IPS-18c (cell line): ENCODE measurements at regions not wholly inside any gene's neighbourhood (a gene's known extent, or its start where the extent isn't known, plus 50 kb on each side); places are given as distances from the start of the nearest gene placed in this dataset.
"Not testable (repeated sequence)": the region's sequence is repeated elsewhere in the genome, so short reads cannot be mapped to it uniquely, and the experiment has no call there.

Experiments
- H3K4me3 ChIP-seq: 2 replicates; pipeline ENCODE4 v1.7.0; 2013; ENCODE audit warnings: low read depth, mild to moderate bottlenecking, low read length, moderate library complexity; ENCODE audit not compliant: insufficient read depth
- H3K9me3 ChIP-seq: one replicate; pipeline ENCODE4 v1.6.1; 2013; ENCODE audit warnings: mild to moderate bottlenecking, low read length, moderate library complexity; ENCODE audit not compliant: control insufficient read depth, insufficient read depth

DNA sequence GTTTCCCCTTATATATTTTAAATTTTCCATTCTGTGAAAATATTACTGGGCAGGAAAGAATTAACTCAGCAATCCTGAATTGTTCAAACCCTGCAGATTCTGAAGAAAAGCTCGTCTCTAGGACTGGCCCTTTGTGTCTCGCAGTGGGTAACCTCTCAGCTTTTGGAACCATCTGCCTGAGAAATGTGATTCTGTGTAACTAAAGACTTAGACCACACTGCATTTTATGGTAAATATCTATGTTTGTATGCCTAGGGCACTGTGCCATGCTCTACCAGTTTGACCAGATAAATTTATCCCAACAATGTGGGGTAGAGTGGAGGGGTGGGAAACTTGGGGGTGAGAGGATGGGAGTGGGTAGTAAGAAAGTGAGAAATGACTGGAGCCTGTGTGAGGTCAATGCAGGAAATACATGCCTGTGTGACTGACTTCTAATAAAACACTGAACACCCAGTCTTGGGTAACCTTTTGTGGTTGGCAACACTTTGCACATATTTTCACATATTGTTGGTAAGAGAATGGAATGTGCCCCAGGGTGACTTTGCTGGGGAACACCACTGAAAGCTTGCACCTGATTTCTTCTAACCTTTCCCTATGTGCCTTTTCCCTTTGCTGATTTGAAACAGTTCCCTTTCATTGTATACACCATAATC is 1181.9 kb downstream of the OLFM4 start:
- no peaks in the 10 kb centered on the region for H3K9me3 ChIP-seq
- no peak overlapping the region for H3K4me3 ChIP-seq

- Histone ChIP-seq H3K9me3 (no peaks in the 10 kb centered on the region), H3K4me3 (no peak overlapping the region)
Measured at GRCh38 chr13:54216221-54216620, 1187.6 kb downstream of the OLFM4 start.

- Histone ChIP-seq H3K4me3 (no peak overlapping the region), H3K9me3 (no peaks in the 10 kb centered on the region)
Measured at GRCh38 chr13:54226876-54227275, 1198.3 kb downstream of the OLFM4 start.

- no peaks in the 10 kb centered on the region for H3K9me3 ChIP-seq
- H3K4me3 ChIP-seq: no peak overlapping the region
Measured at GRCh38 chr13:54232700-54233099, 1204.1 kb downstream of the OLFM4 start.

GRCh38 chr13:54234607-54235006 is 1206.0 kb downstream of the OLFM4 start:
- no peaks in the 10 kb centered on the region for H3K9me3 ChIP-seq
- no peak overlapping the region for H3K4me3 ChIP-seq

- Histone ChIP-seq H3K4me3 (no peak overlapping the region), H3K9me3 (no peaks in the 10 kb centered on the region)
Measured at GRCh38 chr13:54241719-54242118, 1213.1 kb downstream of the OLFM4 start.

- H3K9me3 ChIP-seq: no peaks in the 10 kb centered on the region
- no peak overlapping the region for H3K4me3 ChIP-seq
Measured at GRCh38 chr13:54248306-54248705, 1219.7 kb downstream of the OLFM4 start.

- no peak overlapping the region for H3K4me3 ChIP-seq
- H3K9me3 ChIP-seq: no peaks in the 10 kb centered on the region
Measured at GRCh38 chr13:54261856-54262255, 1233.2 kb downstream of the OLFM4 start.

DNA sequence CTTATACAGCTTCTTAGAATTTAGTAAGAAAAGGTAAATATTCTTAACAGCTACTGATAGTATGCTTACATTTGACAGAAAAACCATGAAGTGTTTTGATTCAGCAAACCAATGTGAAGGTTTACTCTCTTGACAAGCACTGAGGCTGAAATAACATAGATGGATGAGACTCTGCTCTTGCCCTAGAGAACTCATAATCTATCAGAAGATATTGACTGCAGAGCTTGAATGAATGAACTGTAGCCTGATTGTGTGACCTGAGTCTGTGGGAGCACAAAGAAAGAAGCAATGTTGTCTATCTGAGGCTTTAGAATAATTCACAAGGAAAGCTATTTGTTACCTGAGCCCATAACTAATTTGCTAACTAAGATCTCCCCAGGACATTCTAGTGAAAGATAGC is 1235.3 kb downstream of the OLFM4 start:
- Histone ChIP-seq H3K9me3 (no peaks in the 10 kb centered on the region), H3K4me3 (no peak overlapping the region)

- not testable (repeated sequence) for H3K9me3 ChIP-seq, H3K4me3 ChIP-seq
Measured at GRCh38 chr13:54267253-54267668, 1238.6 kb downstream of the OLFM4 start.

DNA sequence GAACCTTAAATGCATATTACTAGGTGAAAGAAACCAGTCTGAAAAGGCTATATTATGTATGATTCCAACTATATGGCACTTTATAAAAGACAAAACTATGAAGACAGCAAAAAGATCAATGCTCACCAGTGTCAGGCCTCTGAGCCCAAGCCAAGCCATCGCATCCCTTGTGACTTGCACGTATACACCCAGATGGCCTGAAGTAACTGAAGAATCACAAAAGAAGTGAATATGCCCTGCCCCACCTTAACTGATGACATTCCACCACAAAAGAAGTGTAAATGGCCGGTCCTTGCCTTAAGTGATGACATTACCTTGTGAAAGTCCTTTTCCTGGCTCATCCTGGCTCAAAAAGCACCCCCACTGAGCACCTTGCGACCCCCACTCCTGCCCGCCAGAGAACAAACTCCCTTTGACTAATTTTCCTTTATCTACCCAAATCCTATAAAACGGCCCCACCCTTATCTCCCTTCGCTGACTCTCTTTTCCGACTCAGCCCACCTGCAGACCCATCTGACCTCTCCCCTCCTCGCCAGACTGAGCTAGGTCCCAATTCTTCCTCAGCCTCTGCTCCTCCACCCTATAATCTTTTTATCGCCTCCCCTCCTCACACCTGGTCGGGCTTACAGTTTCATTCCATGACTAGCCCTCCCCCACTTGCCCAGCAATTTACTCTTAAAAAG is 1239.5 kb downstream of the OLFM4 start:
- not testable (repeated sequence) for H3K9me3 ChIP-seq
- H3K4me3 ChIP-seq: peak overlapping the region; percentile 31; the same call in 1 of the 2 replicates

DNA sequence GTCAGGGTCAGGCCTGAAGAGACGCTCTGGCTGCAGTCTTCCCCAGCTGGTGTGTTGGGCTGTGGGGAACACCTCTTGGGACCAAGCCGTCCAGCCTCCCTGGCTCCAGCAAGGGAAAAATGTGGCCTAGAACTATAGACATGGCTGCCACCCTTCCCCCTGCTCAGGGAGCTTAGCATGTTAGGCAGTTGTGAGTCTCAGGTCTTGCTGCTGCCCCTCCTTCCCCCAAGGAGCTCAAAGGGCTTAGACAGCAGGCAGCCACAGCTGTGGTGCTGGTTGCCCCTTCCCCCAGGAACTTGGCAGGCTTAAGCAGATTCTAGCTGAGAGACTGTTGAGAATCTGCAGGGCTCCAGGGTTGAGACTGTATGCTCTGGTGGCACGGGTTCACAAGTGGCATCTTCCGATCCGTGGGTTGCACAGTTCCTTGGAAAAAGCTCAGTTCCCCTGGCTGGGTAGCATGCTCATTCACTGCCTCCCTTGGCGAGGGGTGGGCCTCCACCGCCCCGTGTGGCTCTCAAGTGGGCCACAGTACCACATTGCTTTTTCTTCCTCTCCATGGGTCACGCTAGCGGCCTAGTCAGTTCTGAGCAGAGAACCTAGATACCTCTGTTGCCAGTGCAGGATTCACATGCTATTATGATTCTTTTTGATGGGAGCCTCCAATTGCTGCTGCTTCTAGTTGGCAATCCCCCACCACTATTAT is 1258.6 kb downstream of the OLFM4 start:
- no peak overlapping the region for H3K4me3 ChIP-seq
- H3K9me3 ChIP-seq: no peaks in the 10 kb centered on the region

- H3K9me3 ChIP-seq: no peaks in the 10 kb centered on the region
Measured at GRCh38 chr13:54301085-54301484, 1272.5 kb downstream of the OLFM4 start.

GRCh38 chr13:54305377-54305776 is 1276.8 kb downstream of the OLFM4 start:
- Histone ChIP-seq H3K9me3 (no peaks in the 10 kb centered on the region), H3K4me3 (no peak overlapping the region)

More at GRCh38 chr13:54301085-54301484, 1272.5 kb downstream of the OLFM4 start:
- no peak overlapping the region for H3K4me3 ChIP-seq

DNA sequence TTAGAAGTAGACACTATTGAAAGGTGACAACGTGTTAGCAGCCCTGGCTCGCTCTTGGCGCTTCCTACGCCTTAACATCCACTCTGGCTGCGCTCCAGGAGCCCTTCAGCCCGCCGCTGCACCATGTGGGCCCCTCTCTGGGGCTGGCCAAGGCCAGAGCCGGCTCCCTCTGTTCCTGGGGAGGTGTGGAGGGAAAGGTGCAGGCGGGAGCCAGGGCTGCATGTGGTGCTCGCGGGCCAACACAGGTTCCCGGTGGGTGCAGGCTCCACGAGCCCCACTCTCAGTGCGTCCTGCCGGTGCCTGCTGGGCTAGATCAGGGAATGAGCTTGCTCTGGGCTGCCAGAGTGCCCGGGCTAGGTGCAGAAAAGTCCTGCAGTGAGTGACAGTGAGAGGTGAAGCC is 1284.3 kb downstream of the OLFM4 start:
- no peaks in the 10 kb centered on the region for H3K9me3 ChIP-seq
- no peak overlapping the region for H3K4me3 ChIP-seq

- H3K4me3 ChIP-seq: no peak overlapping the region
- no peaks in the 10 kb centered on the region for H3K9me3 ChIP-seq
Measured at GRCh38 chr13:54317722-54318121, 1289.1 kb downstream of the OLFM4 start.

DNA sequence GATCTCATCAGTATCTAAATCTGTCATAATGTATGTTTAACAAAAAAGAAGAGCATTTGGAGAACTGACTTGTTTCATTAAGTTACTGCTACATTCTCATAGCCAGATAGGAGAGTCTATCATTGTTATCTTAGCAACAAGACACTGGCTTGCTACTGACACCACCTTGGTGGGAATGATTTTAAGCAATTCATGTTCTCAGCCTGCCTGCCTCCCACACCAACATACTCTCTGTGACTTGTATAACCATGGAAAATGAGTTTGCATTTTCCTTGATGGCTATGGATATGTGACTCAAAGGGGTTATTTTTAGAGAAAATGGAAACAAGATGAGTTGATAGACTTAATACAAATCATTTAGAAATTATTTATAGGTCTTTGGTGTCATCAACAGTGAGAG is 1308.9 kb downstream of the OLFM4 start:
- H3K4me3 ChIP-seq: no peak overlapping the region
- no peaks in the 10 kb centered on the region for H3K9me3 ChIP-seq

GRCh38 chr13:54347531-54347930 is 1318.9 kb downstream of the OLFM4 start:
- Histone ChIP-seq H3K9me3 (no peaks in the 10 kb centered on the region), H3K4me3 (no peak overlapping the region)
